ENCODE measurements at regions not wholly inside any gene's neighbourhood (a gene's known extent, or its start where the extent isn't known, plus 50 kb on each side); places are given as distances from the start of the nearest gene placed in this dataset.

DNA sequence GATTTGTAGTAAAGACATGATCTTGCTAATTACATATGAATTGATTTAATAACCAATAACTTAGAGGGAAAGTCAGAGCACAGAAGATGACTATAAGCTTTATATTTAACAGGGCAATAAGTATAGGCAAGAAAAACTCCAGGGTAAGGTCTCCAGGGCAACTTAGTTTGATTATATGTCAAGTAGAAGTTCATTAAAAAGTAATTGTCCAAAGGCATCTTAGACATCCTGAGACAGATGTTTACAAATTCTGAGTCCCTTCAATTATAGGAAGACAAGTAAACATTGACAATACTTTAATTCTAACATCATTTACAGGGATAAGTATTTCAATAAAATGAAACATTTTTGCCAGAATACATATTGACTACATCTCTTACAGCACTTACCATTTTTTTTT lies 416.0 kb downstream of the RAP2B start:
- TF ChIP-seq, protein P1, sequence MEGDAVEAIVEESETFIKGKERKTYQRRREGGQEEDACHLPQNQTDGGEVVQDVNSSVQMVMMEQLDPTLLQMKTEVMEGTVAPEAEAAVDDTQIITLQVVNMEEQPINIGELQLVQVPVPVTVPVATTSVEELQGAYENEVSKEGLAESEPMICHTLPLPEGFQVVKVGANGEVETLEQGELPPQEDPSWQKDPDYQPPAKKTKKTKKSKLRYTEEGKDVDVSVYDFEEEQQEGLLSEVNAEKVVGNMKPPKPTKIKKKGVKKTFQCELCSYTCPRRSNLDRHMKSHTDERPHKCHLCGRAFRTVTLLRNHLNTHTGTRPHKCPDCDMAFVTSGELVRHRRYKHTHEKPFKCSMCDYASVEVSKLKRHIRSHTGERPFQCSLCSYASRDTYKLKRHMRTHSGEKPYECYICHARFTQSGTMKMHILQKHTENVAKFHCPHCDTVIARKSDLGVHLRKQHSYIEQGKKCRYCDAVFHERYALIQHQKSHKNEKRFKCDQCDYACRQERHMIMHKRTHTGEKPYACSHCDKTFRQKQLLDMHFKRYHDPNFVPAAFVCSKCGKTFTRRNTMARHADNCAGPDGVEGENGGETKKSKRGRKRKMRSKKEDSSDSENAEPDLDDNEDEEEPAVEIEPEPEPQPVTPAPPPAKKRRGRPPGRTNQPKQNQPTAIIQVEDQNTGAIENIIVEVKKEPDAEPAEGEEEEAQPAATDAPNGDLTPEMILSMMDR (IDR thresholded peaks at IDR 0.05): no peak
- no peak for TF ChIP-seq POLR2A (IDR thresholded peaks at IDR 0.05)
